HG02852 (cell line): ENCODE measurements at regions not wholly inside any gene's neighbourhood (a gene's known extent, or its start where the extent isn't known, plus 50 kb on each side); places are given as distances from the start of the nearest gene placed in this dataset.

Experiments used
- ATAC-seq: cut with Tn5 transposase; IDR thresholded peaks from one replicate; pipeline ENCODE4 v1.9.1; 2021; ENCODE audit warnings: mild to moderate bottlenecking, moderate library complexity; ENCODE audit not compliant: unreplicated experiment

DNA sequence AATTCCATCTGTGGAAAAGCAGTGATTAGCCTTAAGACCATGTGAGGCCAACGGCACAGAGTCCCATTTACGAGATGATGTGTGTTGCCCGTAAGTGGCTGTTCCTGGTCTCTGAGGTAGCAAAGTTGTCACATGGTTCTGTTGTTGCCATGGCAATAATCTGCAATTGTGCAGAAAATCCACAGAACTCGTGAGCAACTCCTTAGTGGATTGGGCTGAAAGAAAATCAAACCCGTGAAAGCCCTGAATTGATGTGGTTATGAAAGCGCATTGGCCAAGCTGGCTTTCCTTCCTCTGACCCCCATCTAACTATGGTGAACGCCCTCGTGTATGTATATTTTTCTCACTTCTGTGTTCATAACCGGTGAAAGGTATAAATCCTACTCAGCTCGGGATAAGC is 614.7 kb downstream of the EBF1 start:
- no peak for ATAC-seq

GRCh38 chr5:158484150-158484549 is 615.6 kb downstream of the EBF1 start:
- ATAC-seq, result no peak

GRCh38 chr5:158483281-158483860 is 616.3 kb downstream of the EBF1 start:
- no peak for ATAC-seq

GRCh38 chr5:158482125-158482524 is 617.6 kb downstream of the EBF1 start:
- no peak for ATAC-seq

GRCh38 chr5:158478139-158478538 is 619.2 kb upstream of the CLINT1 start:
- no peak for ATAC-seq

DNA sequence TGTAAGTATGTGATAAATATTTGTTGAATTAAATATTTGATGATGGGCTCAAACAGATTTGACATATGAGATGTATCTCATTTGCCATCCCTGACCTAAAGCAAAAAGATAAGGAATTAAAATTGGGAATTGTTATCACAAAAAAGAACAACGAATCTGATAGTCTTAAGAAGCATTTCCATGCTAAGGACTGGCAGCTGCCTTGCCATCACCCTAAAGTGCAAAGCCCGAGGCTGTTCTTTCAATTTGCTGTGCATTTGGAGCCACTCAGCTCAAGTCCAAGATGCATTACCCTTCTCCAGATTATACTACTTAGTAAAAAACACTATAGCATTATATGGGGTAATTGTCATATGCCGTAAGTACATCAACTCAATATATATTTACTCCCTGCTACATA is 618.3 kb upstream of the CLINT1 start:
- ATAC-seq, result no peak

DNA sequence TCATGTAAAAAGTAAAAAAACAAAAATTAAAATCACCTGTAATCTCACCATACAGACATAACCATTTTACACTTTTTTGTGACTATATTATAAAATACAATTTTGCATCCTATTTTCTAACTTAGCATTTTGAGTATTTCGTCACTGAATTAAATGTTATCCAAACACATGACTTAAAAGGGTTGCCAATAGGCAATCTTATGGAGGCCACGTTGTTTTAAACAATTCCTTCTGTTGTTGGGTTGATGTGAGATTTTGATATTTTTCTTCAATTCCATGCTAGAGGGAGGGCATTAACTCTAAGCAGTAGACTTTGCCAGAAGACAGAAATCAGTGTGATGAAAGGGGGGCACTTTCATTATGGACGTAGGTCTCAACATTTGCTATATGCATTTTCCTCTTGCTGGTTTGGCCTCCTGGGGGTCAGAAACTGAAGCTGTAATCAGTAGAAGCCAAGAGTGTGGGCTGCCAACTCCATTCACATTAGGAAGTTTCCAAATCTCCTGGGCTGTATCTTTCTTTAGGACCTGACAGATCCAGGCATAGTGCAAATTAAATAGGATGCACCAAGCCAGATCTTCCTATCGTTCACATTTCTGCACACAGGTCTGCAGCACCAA is 614.2 kb upstream of the CLINT1 start:
- ATAC-seq, result no peak

DNA sequence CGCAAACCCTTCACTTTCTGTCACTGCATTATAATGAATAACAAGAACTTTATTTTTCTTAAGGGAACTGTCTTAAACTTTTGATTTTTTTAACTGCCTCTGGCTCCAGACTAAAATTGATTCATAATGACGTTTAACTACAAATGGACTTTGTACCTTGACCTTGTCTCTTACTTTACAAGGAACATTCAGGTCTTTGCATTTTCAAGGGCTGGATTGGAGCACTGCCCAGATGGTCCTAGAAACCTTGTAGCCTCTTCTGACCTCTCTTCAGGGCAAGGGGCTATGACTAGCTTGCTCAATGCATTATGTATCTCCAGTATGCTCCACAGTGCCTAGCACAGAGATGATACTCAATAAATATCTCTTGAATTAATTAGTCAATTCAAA is 612.6 kb upstream of the CLINT1 start:
- no peak for ATAC-seq

DNA sequence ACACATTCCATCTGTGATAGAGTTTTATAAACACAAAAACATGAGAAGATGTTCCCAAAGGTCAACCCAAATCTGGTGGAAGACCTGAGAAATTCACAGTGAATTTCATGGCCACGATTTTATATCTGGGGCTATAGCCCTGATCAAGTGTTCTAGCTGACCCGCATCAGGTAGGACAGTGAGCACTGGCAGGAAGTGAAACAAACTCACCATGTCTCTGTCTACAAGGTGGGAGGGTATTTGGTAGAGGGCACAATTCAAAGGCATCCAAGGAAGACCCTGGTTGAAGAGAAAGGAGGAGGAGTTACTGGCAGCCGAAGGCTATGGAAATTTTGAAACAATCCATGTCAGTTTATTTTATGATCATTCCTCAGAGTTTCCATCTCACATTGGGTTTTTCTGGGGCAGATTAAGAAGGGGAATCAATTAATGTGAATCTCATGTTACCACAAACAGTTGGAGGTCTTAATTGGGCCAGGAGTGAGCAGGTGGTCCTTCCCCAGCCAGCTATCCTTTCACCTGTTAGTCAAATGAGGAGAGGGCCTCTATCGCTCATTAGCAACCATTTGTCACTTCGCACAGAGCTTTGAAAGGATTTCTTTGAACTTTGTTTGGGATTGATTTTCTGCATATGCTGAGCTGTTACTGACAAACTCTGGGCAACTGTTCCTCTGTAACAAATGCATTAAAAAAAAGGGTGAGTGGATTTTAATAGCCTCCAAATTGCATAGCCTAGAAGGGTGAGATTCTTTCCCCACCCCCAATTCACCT is 612.0 kb upstream of the CLINT1 start:
- no peak for ATAC-seq

GRCh38 chr5:158468444-158468843 is 609.5 kb upstream of the CLINT1 start:
- no peak for ATAC-seq

- no peak for ATAC-seq
Measured at GRCh38 chr5:158466191-158466590, 607.2 kb upstream of the CLINT1 start.

DNA sequence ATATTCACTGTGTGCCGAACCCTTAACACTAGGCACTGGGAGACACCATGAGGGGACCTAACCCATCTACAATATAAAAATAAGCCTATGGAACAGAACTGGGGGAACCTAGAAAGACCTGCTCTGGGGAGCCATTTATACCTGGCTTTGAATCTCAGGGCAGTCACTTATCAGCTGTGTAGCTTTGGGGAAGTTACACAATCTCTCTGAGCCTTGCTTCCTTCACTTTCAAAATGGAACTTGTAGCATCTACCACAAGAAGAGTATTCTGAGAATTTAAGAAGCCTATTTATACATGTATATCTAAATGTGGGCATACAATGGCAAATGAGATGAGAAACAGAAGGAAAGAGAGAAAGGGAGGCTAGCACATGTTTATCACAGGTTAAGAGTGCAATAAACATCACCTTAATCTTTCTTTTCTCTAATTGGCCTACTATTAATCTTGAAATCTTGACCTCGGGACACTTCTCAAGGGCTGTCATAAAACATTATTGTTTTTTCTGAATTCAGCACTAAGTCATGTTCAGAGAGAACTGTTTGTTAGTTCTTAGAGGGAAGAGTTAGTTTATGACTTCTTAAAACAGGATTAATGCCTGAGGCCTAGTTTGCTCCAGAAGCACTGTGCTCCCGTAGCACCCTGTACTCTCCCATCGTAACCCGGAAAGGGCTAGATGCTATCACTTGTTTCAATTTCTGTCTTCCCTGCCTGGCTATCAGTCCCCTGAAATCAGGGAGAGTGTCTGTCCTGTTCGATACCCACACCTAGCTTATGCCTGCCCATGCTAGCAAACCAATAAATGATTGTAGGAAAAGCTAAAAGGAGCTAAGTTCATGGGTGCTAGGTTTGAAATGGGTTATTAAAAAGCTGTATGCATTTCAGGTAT is 606.4 kb upstream of the CLINT1 start:
- ATAC-seq, result no peak

DNA sequence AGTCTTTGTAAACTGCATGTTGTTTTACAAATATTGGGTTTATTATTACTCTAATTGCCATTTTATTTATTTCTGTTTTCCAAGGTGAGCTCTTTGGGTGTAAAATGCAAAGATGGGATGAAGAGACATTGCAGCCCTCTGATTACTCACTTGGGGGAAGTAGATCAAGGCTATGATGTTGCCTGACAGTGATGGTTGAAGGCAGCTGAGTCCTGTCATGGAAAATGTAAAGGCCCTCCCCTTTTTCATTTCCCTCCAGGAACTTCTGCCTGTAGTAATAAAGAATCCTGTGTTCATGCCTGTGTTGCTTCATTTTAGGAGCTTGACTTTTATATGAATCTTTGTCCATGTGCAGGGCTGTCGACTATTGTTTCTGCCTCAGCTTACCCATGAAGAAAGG is 605.4 kb upstream of the CLINT1 start:
- no peak for ATAC-seq

GRCh38 chr5:158463938-158464337 is 605.0 kb upstream of the CLINT1 start:
- ATAC-seq, result no peak

DNA sequence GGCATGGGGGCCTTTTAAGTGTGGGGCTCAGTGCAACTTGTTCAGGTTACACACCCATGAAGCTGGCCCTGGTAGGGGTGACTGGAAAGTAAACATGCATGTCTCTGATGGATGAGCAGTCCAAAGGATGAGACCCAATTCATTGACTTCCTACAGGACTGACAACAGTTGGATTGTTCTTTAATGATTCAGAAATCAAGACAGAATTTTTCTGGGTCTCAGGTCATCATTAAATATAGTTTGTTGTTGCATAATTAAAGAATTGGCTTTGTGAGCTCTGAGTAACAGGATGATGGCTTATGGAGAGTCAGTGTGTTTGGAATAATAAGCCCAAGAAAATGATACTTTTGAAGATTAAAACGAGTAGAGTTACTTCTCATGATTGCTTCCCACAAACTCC is 604.2 kb upstream of the CLINT1 start:
- ATAC-seq, result no peak

GRCh38 chr5:158462349-158463114 is 603.6 kb upstream of the CLINT1 start:
- ATAC-seq, result no peak

DNA sequence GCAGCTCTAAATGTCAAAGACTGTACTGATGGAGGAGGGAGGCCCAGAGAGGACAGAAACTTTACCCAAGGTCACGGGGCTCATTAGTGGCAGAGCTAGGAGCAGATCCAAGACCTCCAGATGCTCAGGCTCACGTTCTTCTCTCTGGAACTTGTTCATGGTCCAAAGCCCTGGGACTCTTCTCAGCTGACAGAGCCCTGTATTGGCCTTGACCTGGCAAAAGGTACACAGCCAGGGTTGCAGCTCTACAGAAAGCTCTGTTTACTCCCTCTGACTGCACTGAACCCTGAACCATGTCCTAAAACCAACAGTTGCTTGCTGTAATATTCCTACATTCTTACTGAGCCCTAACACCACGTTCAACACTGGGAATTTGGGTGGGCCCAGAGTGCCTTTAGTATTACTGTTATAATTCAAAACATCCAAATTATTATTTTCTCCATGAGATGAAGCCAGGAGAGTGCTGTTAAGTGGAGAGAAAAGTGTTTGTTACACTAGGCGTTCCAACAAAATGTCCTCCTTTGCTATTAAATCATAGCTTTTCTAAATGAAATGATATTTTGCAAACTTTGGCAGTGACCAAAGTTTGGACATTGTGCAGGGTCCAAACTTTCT is 602.4 kb upstream of the CLINT1 start:
- no peak for ATAC-seq

DNA sequence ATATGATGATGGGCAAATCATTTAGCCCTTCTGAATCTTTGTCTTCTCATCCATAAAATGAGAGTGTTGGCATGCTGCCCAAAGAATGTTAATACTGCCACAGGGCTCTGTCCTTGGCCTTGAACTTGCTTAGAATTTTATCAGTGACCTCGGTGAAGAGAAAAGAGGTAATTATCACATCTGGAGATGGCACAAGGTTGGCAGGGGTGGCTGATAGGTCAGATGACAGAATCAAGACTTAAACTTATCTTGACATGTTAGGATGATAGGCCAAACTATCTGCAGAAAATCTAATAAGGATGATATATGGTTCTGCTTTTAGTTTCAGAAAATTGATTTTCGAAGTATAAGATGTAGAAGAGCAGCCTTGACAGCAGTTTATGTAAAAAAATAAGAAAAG is 599.1 kb upstream of the CLINT1 start:
- ATAC-seq, result no peak

DNA sequence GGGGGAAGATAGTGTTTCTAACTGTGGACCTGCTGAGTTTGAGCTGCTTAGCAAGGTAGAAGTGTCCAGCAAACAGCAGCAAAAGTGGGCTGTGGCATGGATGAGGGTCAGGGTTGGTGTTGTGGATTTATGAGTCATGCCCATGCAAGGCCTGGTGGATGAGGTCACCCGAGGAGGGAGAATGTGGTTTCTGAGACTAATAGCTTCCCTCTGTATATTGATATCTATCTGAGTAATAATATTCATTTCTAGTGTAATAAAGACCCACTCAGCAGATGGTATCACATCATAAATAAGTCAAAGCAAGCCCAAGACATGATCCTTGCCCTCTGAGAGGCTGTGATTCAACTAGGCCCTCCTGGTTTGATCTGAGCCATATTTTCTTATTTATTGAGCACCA is 597.8 kb upstream of the CLINT1 start:
- no peak for ATAC-seq

GRCh38 chr5:158456241-158456640 is 597.3 kb upstream of the CLINT1 start:
- no peak for ATAC-seq
